A673 (cell line): ENCODE measurements at regions not wholly inside any gene's neighbourhood (a gene's known extent, or its start where the extent isn't known, plus 50 kb on each side); places are given as distances from the start of the nearest gene placed in this dataset.
"Not testable (repeated sequence)": the region's sequence is repeated elsewhere in the genome, so short reads cannot be mapped to it uniquely, and the experiment has no call there.

Experiments used
- CTCF ChIP-seq: fragments of 300-800, 200-600 bp; sonication (generic); conservative IDR thresholded peaks from 2 replicates; pipeline ENCODE4 v1.5.1; 2017; ENCODE audit warnings: low read depth, mild to moderate bottlenecking, antibody characterized with exemption, low read length, moderate library complexity, mixed read lengths
- EZH2 ChIP-seq: fragments of 200-600 bp; sonication (generic); IDR thresholded peaks from 2 replicates; pipeline ENCODE4 v1.6.1; 2017; ENCODE audit warnings: borderline replicate concordance, low read depth, mild to moderate bottlenecking, mixed read lengths, antibody characterized with exemption, low read length; ENCODE audit not compliant: poor library complexity, severe bottlenecking

DNA sequence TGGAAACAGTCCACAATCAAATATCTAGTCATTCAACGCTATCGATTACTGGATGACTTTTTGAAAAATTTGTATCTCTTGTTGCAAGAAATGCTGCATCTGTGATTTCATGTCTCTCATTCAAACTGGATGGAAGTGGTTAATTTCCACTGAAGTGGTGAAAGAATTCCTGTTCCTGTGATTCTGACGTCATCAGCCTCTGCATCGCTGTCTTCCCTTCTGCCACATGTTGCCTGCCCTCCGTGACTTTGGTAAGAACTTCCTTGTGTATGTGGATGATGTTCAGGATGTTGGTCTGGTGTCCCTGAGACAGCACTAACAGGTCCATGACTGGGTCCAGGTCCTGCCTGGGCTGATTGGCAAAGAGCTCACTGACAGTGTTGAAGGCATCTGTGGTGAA, 84.8 kb upstream of the TEKT4 start:
- not testable (repeated sequence) for TF ChIP-seq EZH2, CTCF
